ENCODE measurements at regions not wholly inside any gene's neighbourhood (a gene's known extent, or its start where the extent isn't known, plus 50 kb on each side); places are given as distances from the start of the nearest gene placed in this dataset.

- TF ChIP-seq CTCF (conservative IDR thresholded peaks at IDR 0.05; ENCODE audit: low read length) (no peak), EZH2phosphoT487 (IDR thresholded peaks at IDR 0.05; ENCODE audit: borderline replicate concordance, low read depth, low read length) (no peak)
Observed at GRCh38 chr13:106296723-106297122, 238.7 kb downstream of the EFNB2 start.

Measured in OCI-LY7 (cell line).